IMR-90 (cell line): ENCODE measurements at regions not wholly inside any gene's neighbourhood (a gene's known extent, or its start where the extent isn't known, plus 50 kb on each side); places are given as distances from the start of the nearest gene placed in this dataset.

Experiments
- ATAC-seq: fragments of 200-7000 bp; cut with Tn5 transposase; 2 replicates; pipeline ENCODE4 v1.9.1; 2020; ENCODE audit warnings: low read depth, mild to moderate bottlenecking, moderate library complexity
- BruUV-seq: library from RNA; stranded (reverse); fragments of 400-500 nt; replicated peaks from 2 replicates; lab custom pipeline; 2021; lab: Mats Ljungman, UMichigan
- CTCF ChIA-PET: fragments of 300-600 bp; formaldehyde crosslinking; extraction: SDS; loops from one replicate; lab custom pipeline; 2021; ENCODE audit warnings: antibody characterized with exemption; lab: Yijun Ruan, JAX
- POLR2A ChIA-PET: fragments of 300-600 bp; sonication (Branson Sonifier 250); formaldehyde crosslinking; loops from one replicate; lab custom pipeline; 2022; ENCODE audit warnings: antibody characterized with exemption; ENCODE audit not compliant: unreplicated experiment; lab: Charles Lee
- DNase-seq: peaks from one replicate; pipeline ENCODE4 v3.0.0; 2013
- H2AFZ ChIP-seq: replicated peaks from 2 replicates; pipeline ENCODE3; 2013; ENCODE audit warnings: low read length, mild to moderate bottlenecking; ENCODE audit not compliant: poor library complexity
- H2AK5ac ChIP-seq: 2 replicates; pipeline ENCODE4 v1.6.1; 2013; ENCODE audit warnings: low read depth, low read length, inconsistent platforms
- H2AK9ac ChIP-seq: replicated peaks from 2 replicates; pipeline ENCODE3; 2013; ENCODE audit warnings: mild to moderate bottlenecking, low read depth, low read length, moderate library complexity; ENCODE audit not compliant: poor library complexity
- H2BK120ac ChIP-seq: 2 replicates; pipeline ENCODE4 v1.6.1; 2013; ENCODE audit warnings: low read depth, low read length, inconsistent platforms
- H2BK15ac ChIP-seq: 3 replicates; pipeline ENCODE4 v1.6.1; 2013; ENCODE audit warnings: low read depth, low read length, inconsistent platforms
- H2BK20ac ChIP-seq: 2 replicates; pipeline ENCODE4 v1.6.1; 2013; ENCODE audit warnings: low read depth, mild to moderate bottlenecking, inconsistent platforms, low read length, moderate library complexity
- H2BK5ac ChIP-seq: 2 replicates; pipeline ENCODE4 v1.6.1; 2013; ENCODE audit warnings: mild to moderate bottlenecking, low read depth, low read length, inconsistent platforms; ENCODE audit not compliant: poor library complexity, severe bottlenecking
- H3K14ac ChIP-seq: replicated peaks from 2 replicates; pipeline ENCODE4 v1.6.1; 2013; ENCODE audit warnings: low read depth, low read length, inconsistent platforms
- H3K18ac ChIP-seq: 2 replicates; pipeline ENCODE4 v1.6.1; 2013; ENCODE audit warnings: low read depth, low read length, control low read depth
- H3K23ac ChIP-seq: 2 replicates; pipeline ENCODE4 v1.6.1; 2013; ENCODE audit warnings: low read depth, low read length, inconsistent platforms
- H3K27ac ChIP-seq: 2 replicates; pipeline ENCODE4 v1.5.1; 2013; ENCODE audit warnings: mild to moderate bottlenecking, control low read depth, low read length; ENCODE audit not compliant: insufficient read depth
- H3K27me3 ChIP-seq: 2 replicates; pipeline ENCODE4 v1.6.1; 2013; ENCODE audit warnings: low read length; ENCODE audit not compliant: control insufficient read depth, insufficient read depth
- H3K36me3 ChIP-seq: 2 replicates; pipeline ENCODE4 v1.6.1; 2013; ENCODE audit warnings: low read length, mixed read lengths; ENCODE audit not compliant: control insufficient read depth, insufficient read depth
- H3K4ac ChIP-seq: 2 replicates; pipeline ENCODE4 v1.6.1; 2013; ENCODE audit warnings: low read depth, low read length, inconsistent platforms
- H3K4me1 ChIP-seq: 2 replicates; pipeline ENCODE4 v1.6.1; 2013; ENCODE audit warnings: low read length, mixed read lengths; ENCODE audit not compliant: control insufficient read depth, insufficient read depth
- H3K4me2 ChIP-seq: 2 replicates; pipeline ENCODE4 v1.6.1; 2013; ENCODE audit warnings: low read depth, mild to moderate bottlenecking, control low read depth, low read length, moderate library complexity
- H3K4me3 ChIP-seq: 2 replicates; pipeline ENCODE4 v1.5.1; 2013; ENCODE audit warnings: low read depth, mild to moderate bottlenecking, control low read depth, low read length, moderate library complexity; ENCODE audit not compliant: insufficient read depth
- H3K56ac ChIP-seq: 2 replicates; pipeline ENCODE4 v1.6.1; 2013; ENCODE audit warnings: low read length, inconsistent platforms; ENCODE audit not compliant: insufficient read depth; ENCODE audit errors: extremely low read depth
- H3K79me1 ChIP-seq, 2 experiments: 2 replicates each; pipeline ENCODE4 v1.6.1; 2013; ENCODE audit warnings: low read length in 2 of 2, inconsistent platforms in 1 of 2, low read depth in 1 of 2
- H3K9ac ChIP-seq: 2 replicates; pipeline ENCODE4 v1.6.1; 2013; ENCODE audit warnings: low read depth, low read length, control low read depth
- H3K9me1 ChIP-seq: 2 replicates; pipeline ENCODE4 v1.6.1; 2013; ENCODE audit warnings: low read length, inconsistent platforms; ENCODE audit not compliant: insufficient read depth
- H3K9me3 ChIP-seq: 2 replicates; pipeline ENCODE4 v1.6.1; 2013; ENCODE audit warnings: low read length; ENCODE audit not compliant: control insufficient read depth, insufficient read depth
- H4K20me1 ChIP-seq: 2 replicates; pipeline ENCODE4 v1.6.1; 2013; ENCODE audit warnings: low read length, inconsistent platforms; ENCODE audit not compliant: insufficient read depth
- H4K5ac ChIP-seq: 2 replicates; pipeline ENCODE4 v1.6.1; 2013; ENCODE audit warnings: mild to moderate bottlenecking, low read depth, low read length, control low read depth
- H4K8ac ChIP-seq, 2 experiments: 2 replicates each; pipeline ENCODE4 v1.6.1; 2013; ENCODE audit warnings: low read depth in 2 of 2, low read length in 2 of 2, control low read depth in 1 of 2, inconsistent platforms in 1 of 2
- H4K91ac ChIP-seq: 2 replicates; pipeline ENCODE4 v1.6.1; 2013; ENCODE audit warnings: low read depth, low read length, inconsistent platforms; ENCODE audit not compliant: insufficient read depth
- CHD1 ChIP-seq: IDR thresholded peaks from 2 replicates; pipeline ENCODE4 v1.6.1; 2012; ENCODE audit warnings: low read depth, low read length, improper control_type of control experiment
- POLR2A ChIP-seq: IDR thresholded peaks from 2 replicates; pipeline ENCODE4 v1.6.1; 2012; ENCODE audit warnings: mild to moderate bottlenecking, low read depth, low read length
- RFX5 ChIP-seq: IDR thresholded peaks from 2 replicates; pipeline ENCODE4 v1.8.0; 2012; ENCODE audit warnings: low read depth, mild to moderate bottlenecking, low read length, moderate library complexity
- WGBS, 2 experiments: methylation state at CpG; one replicate each; pipeline versions ENCODE4 v1.1.5 to v1.1.7; 2013; ENCODE audit warnings: missing lambda C conversion rate in 2 of 2; ENCODE audit not compliant: insufficient read length in 1 of 2; ENCODE audit errors: extremely low coverage in 2 of 2; 5-methylcytosine and 5-hydroxymethylcytosine counted together
- dilution Hi-C: fragments of 300-500 bp; cut with HindIII; formaldehyde crosslinking; loops from one replicate; pipeline ENCODE4 v1.14.3; 2018; ENCODE audit warnings: low sequenced_read_pairs; ENCODE audit not compliant: unreplicated experiment
- in situ Hi-C: fragments of 300-500 bp; cut with MboI; formaldehyde crosslinking; loops from 3 replicates; pipeline ENCODE4 v1.14.3; 2019; ENCODE audit warnings: low sequenced_read_pairs, inconsistent platforms, mixed read lengths
- intact Hi-C: fragments of 100-400 bp; cut with micrococcal nuclease; formaldehyde crosslinking; loops from 2 replicates; pipeline ENCODE4 v1.10.0; 2022
- TF ChIP-seq, protein P1 (sequence below): conservative IDR thresholded peaks from 2 replicates; pipeline ENCODE4 v1.5.1; 2012; ENCODE audit warnings: mild to moderate bottlenecking, low read depth, low read length, improper control_type of control experiment

DNA sequence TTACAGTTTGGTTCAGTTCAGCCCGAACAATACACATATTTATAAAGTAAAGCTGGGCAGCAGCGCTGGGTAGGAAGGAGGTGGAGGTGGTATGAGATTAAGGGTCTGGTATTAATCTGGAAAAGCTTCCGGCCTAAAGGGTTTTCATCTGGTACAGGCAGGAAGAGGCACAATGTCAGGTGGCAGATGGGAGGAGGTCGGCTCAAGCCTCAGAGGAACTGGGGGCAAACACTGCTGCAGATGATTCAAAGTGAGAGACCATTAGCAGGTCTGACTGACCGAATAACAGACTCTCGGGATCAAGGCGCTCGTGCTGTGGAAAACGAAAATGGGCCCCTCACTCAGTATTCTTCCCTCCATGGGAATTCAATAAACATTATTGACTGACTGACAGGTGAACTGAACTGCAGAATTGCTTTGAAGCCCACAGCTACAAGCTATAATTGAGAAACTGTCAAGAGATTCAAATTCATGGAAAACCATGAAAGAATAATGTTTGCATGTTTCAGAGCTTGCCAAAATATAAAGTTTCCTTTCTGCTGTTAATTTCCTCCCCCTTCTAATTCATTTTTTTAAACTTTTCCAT is 75.3 kb downstream of the TMEM167A start:
- Histone ChIP-seq H3K36me3 (no peaks in the 10 kb centered on the region), H3K14ac (no peak overlapping the region), H2BK120ac (no peak overlapping the region), H3K56ac (no peak overlapping the region), H3K9me1 (no peaks in the 10 kb centered on the region), H3K9me3 (no peaks in the 10 kb centered on the region), H2BK5ac (no peak overlapping the region), H3K23ac (no peak overlapping the region), H2AFZ (no peak overlapping the region), H2AK5ac (no peak overlapping the region), H3K79me1 (no peaks in the 10 kb centered on the region), H3K4me3 (no peak overlapping the region), H2BK15ac (no peak overlapping the region), H4K91ac (no peak overlapping the region), H3K27ac (no peak overlapping the region), H4K8ac (no peak overlapping the region), H2AK9ac (no peak overlapping the region), H3K9ac (no peak overlapping the region), H4K20me1 (no peaks in the 10 kb centered on the region), H3K27me3 (no peaks in the 10 kb centered on the region), H3K18ac (no peak overlapping the region), H3K4ac (no peak overlapping the region), H3K4me2 (no peak overlapping the region), H2BK20ac (no peak overlapping the region), H4K5ac (no peak overlapping the region), H3K4me1 (no peaks in the 10 kb centered on the region)
- dilution Hi-C loops (no loop called here), intact Hi-C loops (no loop called here), in situ Hi-C loops (no loop called here)
- WGBS, 2 experiments = no CpG with 5 or more reads among the region's 9 CpGs
- ATAC-seq = no peak
- DNase-seq = no peak
- CTCF ChIA-PET = no interaction called here
- POLR2A ChIA-PET = no interaction called here
- BruUV-seq = no TSS peak
- TF ChIP-seq, protein P1, sequence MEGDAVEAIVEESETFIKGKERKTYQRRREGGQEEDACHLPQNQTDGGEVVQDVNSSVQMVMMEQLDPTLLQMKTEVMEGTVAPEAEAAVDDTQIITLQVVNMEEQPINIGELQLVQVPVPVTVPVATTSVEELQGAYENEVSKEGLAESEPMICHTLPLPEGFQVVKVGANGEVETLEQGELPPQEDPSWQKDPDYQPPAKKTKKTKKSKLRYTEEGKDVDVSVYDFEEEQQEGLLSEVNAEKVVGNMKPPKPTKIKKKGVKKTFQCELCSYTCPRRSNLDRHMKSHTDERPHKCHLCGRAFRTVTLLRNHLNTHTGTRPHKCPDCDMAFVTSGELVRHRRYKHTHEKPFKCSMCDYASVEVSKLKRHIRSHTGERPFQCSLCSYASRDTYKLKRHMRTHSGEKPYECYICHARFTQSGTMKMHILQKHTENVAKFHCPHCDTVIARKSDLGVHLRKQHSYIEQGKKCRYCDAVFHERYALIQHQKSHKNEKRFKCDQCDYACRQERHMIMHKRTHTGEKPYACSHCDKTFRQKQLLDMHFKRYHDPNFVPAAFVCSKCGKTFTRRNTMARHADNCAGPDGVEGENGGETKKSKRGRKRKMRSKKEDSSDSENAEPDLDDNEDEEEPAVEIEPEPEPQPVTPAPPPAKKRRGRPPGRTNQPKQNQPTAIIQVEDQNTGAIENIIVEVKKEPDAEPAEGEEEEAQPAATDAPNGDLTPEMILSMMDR = no peak
- TF ChIP-seq CHD1 (no peak), RFX5 (no peak), POLR2A (no peak)
